Breast epithelium (tissue), 4 donors: ENCODE measurements at regions not wholly inside any gene's neighbourhood (a gene's known extent, or its start where the extent isn't known, plus 50 kb on each side); places are given as distances from the start of the nearest gene placed in this dataset.

ENCODE experiments used
- DNase-seq, 2 donors: peaks; one replicate each; pipeline ENCODE4 v3.0.0-alpha.2; 2019; ENCODE audit warnings: low spot score in 2 of 2
- H3K27ac ChIP-seq, 2 donors: fragments of 200-600 bp; sonication (generic) in 1 of 2; one replicate each; pipeline ENCODE4 v1.5.1; 2016 to 2019; ENCODE audit warnings: mild to moderate bottlenecking in 1 of 2
- H3K27me3 ChIP-seq, 2 donors: fragments of 200-600 bp; sonication (generic) in 1 of 2; one replicate each; pipeline versions ENCODE4 v1.5.1 to v1.6.0; 2017 to 2019; ENCODE audit warnings: control low read depth in 1 of 2, mild to moderate bottlenecking in 1 of 2
- H3K36me3 ChIP-seq: fragments of 200-600 bp; one replicate; pipeline ENCODE4 v1.5.1; 2019
- H3K4me1 ChIP-seq, 2 donors: fragments of 200-600 bp; sonication (generic); one replicate each; pipeline ENCODE4 v1.5.1; 2016 to 2019; ENCODE audit warnings: control low read depth in 1 of 2
- H3K4me3 ChIP-seq, 3 donors: fragments of 200-600 bp; sonication (generic); 1 replicate in 2 of 3; 2 replicates in 1 of 3; pipeline ENCODE4 v1.5.1; 2016 to 2019; ENCODE audit warnings: mild to moderate bottlenecking in 3 of 3, moderate library complexity in 2 of 3
- H3K9me3 ChIP-seq, 2 donors: fragments of 200-600 bp; sonication (generic) in 1 of 2; one replicate each; pipeline ENCODE4 v1.5.1; 2016 to 2019; ENCODE audit warnings: control low read depth in 1 of 2
- CTCF ChIP-seq, 3 donors: fragments of 450-650 bp; IDR thresholded peaks; one replicate each; pipeline ENCODE4 v1.5.1; 2016 to 2017; ENCODE audit warnings: antibody characterized with exemption in 3 of 3, mild to moderate bottlenecking in 3 of 3, moderate library complexity in 3 of 3
- POLR2A ChIP-seq: fragments of 450-650 bp; IDR thresholded peaks from one replicate; pipeline ENCODE4 v1.6.1; 2016; ENCODE audit warnings: antibody characterized with exemption, mild to moderate bottlenecking, moderate library complexity
- POLR2AphosphoS5 ChIP-seq, 3 donors: sonication (generic); formaldehyde crosslinking; IDR thresholded peaks; one replicate each; pipeline ENCODE4 v1.6.1; 2017; ENCODE audit warnings: antibody characterized with exemption in 3 of 3
- intact Hi-C: fragments of 100-400 bp; cut with DNase I; formaldehyde crosslinking; loops from one replicate; pipeline ENCODE4 v1.15.1; 2023; ENCODE audit warnings: low total_unique reads

- Histone ChIP-seq H3K9me3 (no peaks in the 10 kb centered on the region), H3K36me3 (no peaks in the 10 kb centered on the region), H3K4me1 (no peaks in the 10 kb centered on the region), H3K27me3 (no peaks in the 10 kb centered on the region), H3K4me3 (no peak overlapping the region), H3K27ac (no peak overlapping the region)
- intact Hi-C loops, result no loop called here
- TF ChIP-seq CTCF (IDR thresholded peaks at IDR 0.05) (no peak), POLR2A (no peak), POLR2AphosphoS5 (IDR thresholded peaks at IDR 0.05) (no peak)
- no peak for DNase-seq
Measured at GRCh38 chr5:42884326-42884725, 72.6 kb upstream of the SELENOP start.

GRCh38 chr5:42881416-42882117 is 69.9 kb upstream of the SELENOP start:
- no peaks in the 10 kb centered on the region for H3K9me3 ChIP-seq
- no peak overlapping the region for H3K27ac ChIP-seq
- no peaks in the 10 kb centered on the region for H3K4me1 ChIP-seq
- H3K27me3 ChIP-seq, result no peaks in the 10 kb centered on the region
- H3K36me3 ChIP-seq, result no peaks in the 10 kb centered on the region
- no peak for TF ChIP-seq CTCF (IDR thresholded peaks at IDR 0.05)
- TF ChIP-seq POLR2AphosphoS5 (IDR thresholded peaks at IDR 0.05), result no peak
- TF ChIP-seq POLR2A, result no peak
- no peak for DNase-seq
- no peak overlapping the region for H3K4me3 ChIP-seq
- intact Hi-C loops, result no loop called here

GRCh38 chr5:42880496-42881150 is 68.9 kb upstream of the SELENOP start:
- H3K36me3 ChIP-seq, result no peaks in the 10 kb centered on the region
- TF ChIP-seq CTCF (IDR thresholded peaks at IDR 0.05), result no peak
- TF ChIP-seq POLR2AphosphoS5 (IDR thresholded peaks at IDR 0.05), result no peak
- no peak for TF ChIP-seq POLR2A
- no peaks in the 10 kb centered on the region for H3K4me1 ChIP-seq
- intact Hi-C loops, result no loop called here
- peak overlapping the region in 1 of 2 donors; percentile 46 for H3K27ac ChIP-seq
- no peaks in the 10 kb centered on the region for H3K27me3 ChIP-seq
- H3K4me3 ChIP-seq, result no peak overlapping the region
- no peaks in the 10 kb centered on the region for H3K9me3 ChIP-seq
- no peak for DNase-seq

DNA sequence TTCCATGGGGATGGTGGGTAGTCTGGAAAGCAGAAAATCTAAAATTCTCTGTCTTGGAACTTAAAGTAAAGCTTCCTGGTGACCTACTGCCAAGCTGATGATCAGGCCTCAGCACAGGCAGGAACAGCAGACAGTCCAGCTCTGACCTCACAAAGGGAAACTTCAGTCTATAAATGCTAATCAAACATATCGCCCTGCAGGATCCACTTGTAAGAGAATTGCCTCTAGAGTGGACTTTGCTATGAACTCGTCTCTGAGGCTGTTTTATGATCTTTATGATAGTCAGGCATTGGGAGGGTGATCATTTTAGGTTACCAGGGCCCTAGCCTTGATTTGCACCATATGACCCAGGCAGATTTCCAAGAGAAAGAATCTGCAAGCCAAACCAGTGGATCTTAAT is 67.6 kb upstream of the SELENOP start:
- Histone ChIP-seq H3K27ac (no peak overlapping the region), H3K36me3 (no peaks in the 10 kb centered on the region), H3K27me3 (no peaks in the 10 kb centered on the region), H3K4me1 (no peaks in the 10 kb centered on the region), H3K4me3 (no peak overlapping the region), H3K9me3 (no peaks in the 10 kb centered on the region)
- intact Hi-C loops, result no loop called here
- no peak for DNase-seq
- TF ChIP-seq POLR2AphosphoS5 (IDR thresholded peaks at IDR 0.05) (no peak), CTCF (IDR thresholded peaks at IDR 0.05) (no peak), POLR2A (no peak)

GRCh38 chr5:42878550-42878949 is 66.9 kb upstream of the SELENOP start:
- no peak for DNase-seq
- Histone ChIP-seq H3K9me3 (no peaks in the 10 kb centered on the region), H3K36me3 (no peaks in the 10 kb centered on the region), H3K27me3 (no peaks in the 10 kb centered on the region), H3K4me3 (no peak overlapping the region), H3K4me1 (no peaks in the 10 kb centered on the region), H3K27ac (no peak overlapping the region)
- intact Hi-C loops, result no loop called here
- TF ChIP-seq POLR2AphosphoS5 (IDR thresholded peaks at IDR 0.05) (no peak), CTCF (IDR thresholded peaks at IDR 0.05) (no peak), POLR2A (no peak)
